ENCODE measurements at regions not wholly inside any gene's neighbourhood (a gene's known extent, or its start where the extent isn't known, plus 50 kb on each side); places are given as distances from the start of the nearest gene placed in this dataset.
A peak's percentile ranks its signal among the peaks of the same experiment; 100 is the strongest.

GRCh38 chr4:153126137-153126536 lies 78.1 kb upstream of the TRIM2 start:
- TF ChIP-seq CTCF (IDR thresholded peaks at IDR 0.05) (no peak), POLR2A (IDR thresholded peaks at IDR 0.05) (no peak)
- WGBS, 2 donors: 83 to 97% methylated on average over 4 of the region's 4 CpGs
- no peak for DNase-seq
- H3K36me3 ChIP-seq: no peaks in the 10 kb centered on the region
- H3K4me3 ChIP-seq (replicated peaks in 1 of 3): no peak overlapping the region
- H3K4me1 ChIP-seq: no peaks in the 10 kb centered on the region
- no peak overlapping the region for H3K27ac ChIP-seq
- H3K9me3 ChIP-seq: no peaks in the 10 kb centered on the region
- H3K27me3 ChIP-seq: no peaks in the 10 kb centered on the region
- intact Hi-C loops (cut with DNase I): loop anchor here (10.0 kb wide), 1 partner anchor 271 kb away; no protein-coding TSS in a partner anchor

GRCh38 chr4:153127760-153128494 lies 76.3 kb upstream of the TRIM2 start:
- no peaks in the 10 kb centered on the region for H3K4me1 ChIP-seq
- intact Hi-C loops (cut with DNase I): loop anchor here (10.0 kb wide), 1 partner anchor 273 kb away; no protein-coding TSS in a partner anchor
- no peak overlapping the region for H3K27ac ChIP-seq
- H3K9me3 ChIP-seq: no peaks in the 10 kb centered on the region
- WGBS, 2 donors: 17% methylated on average over 18 of the region's 18 CpGs
- TF ChIP-seq POLR2A (IDR thresholded peaks at IDR 0.05) (no peak), CTCF (IDR thresholded peaks at IDR 0.05) (peak; percentile 60 to 86 (median 76))
- no peaks in the 10 kb centered on the region for H3K36me3 ChIP-seq
- H3K4me3 ChIP-seq (replicated peaks in 1 of 3): no peak overlapping the region
- DNase-seq: peak; percentile 89
- H3K27me3 ChIP-seq: no peaks in the 10 kb centered on the region

GRCh38 chr4:153131596-153131995 lies 72.6 kb upstream of the TRIM2 start:
- Histone ChIP-seq H3K36me3 (no peaks in the 10 kb centered on the region), H3K27me3 (no peaks in the 10 kb centered on the region), H3K27ac (no peak overlapping the region), H3K4me1 (no peaks in the 10 kb centered on the region), H3K4me3 (replicated peaks in 1 of 3) (no peak overlapping the region), H3K9me3 (no peaks in the 10 kb centered on the region)
- intact Hi-C loops (cut with DNase I): no loop called here
- no peak for TF ChIP-seq POLR2A (IDR thresholded peaks at IDR 0.05)
- TF ChIP-seq CTCF (IDR thresholded peaks at IDR 0.05): peak in 1 of 6 experiments; percentile 8
- no peak for DNase-seq
- 68 to 71% methylated on average over 7 of the region's 7 CpGs for WGBS, 2 donors

- no peaks in the 10 kb centered on the region for H3K36me3 ChIP-seq
- TF ChIP-seq CTCF (IDR thresholded peaks at IDR 0.05) (no peak), POLR2A (IDR thresholded peaks at IDR 0.05) (no peak)
- no peaks in the 10 kb centered on the region for H3K9me3 ChIP-seq
- no peak overlapping the region for H3K4me3 ChIP-seq (replicated peaks in 1 of 3)
- H3K4me1 ChIP-seq: no peaks in the 10 kb centered on the region
- no peak for DNase-seq
- intact Hi-C loops (cut with DNase I): no loop called here
- no peak overlapping the region for H3K27ac ChIP-seq
- 66 to 76% methylated on average over 6 of the region's 6 CpGs for WGBS, 2 donors
- no peaks in the 10 kb centered on the region for H3K27me3 ChIP-seq
Observed at GRCh38 chr4:153137159-153137558, 67.1 kb upstream of the TRIM2 start.

Data from thyroid gland (tissue), 4 donors.